GM12872 (cell line): ENCODE measurements at regions not wholly inside any gene's neighbourhood (a gene's known extent, or its start where the extent isn't known, plus 50 kb on each side); places are given as distances from the start of the nearest gene placed in this dataset.

Experiments used
- TF ChIP-seq, protein P1 (sequence below): IDR thresholded peaks from 3 replicates; pipeline ENCODE4 v1.5.1; 2011; ENCODE audit warnings: low read depth, mild to moderate bottlenecking, low read length, moderate library complexity; ENCODE audit not compliant: insufficient read depth

DNA sequence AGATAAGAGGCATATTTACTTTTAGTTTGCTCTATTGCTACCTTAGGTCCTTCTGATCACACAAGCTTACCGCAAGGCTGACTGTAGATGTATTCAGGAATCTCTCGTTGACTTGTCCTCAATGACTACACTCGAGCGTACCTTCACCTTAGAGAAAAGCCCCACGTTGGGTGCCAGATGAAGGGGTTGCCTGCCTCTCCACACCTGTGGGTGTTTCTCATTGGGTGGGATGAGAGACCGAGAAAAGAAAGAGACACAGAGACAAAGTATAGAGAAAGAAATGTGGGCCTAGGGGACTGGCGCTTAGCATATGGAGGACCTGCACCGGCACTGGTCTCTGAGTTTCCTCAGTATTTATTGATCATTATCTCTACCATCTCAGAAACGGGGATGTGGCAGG is 51.8 kb downstream of the ASCL4 start:
- TF ChIP-seq, protein P1, sequence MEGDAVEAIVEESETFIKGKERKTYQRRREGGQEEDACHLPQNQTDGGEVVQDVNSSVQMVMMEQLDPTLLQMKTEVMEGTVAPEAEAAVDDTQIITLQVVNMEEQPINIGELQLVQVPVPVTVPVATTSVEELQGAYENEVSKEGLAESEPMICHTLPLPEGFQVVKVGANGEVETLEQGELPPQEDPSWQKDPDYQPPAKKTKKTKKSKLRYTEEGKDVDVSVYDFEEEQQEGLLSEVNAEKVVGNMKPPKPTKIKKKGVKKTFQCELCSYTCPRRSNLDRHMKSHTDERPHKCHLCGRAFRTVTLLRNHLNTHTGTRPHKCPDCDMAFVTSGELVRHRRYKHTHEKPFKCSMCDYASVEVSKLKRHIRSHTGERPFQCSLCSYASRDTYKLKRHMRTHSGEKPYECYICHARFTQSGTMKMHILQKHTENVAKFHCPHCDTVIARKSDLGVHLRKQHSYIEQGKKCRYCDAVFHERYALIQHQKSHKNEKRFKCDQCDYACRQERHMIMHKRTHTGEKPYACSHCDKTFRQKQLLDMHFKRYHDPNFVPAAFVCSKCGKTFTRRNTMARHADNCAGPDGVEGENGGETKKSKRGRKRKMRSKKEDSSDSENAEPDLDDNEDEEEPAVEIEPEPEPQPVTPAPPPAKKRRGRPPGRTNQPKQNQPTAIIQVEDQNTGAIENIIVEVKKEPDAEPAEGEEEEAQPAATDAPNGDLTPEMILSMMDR: no peak

GRCh38 chr12:107829271-107829670 is 54.8 kb downstream of the ASCL4 start:
- TF ChIP-seq, protein P1: no peak

DNA sequence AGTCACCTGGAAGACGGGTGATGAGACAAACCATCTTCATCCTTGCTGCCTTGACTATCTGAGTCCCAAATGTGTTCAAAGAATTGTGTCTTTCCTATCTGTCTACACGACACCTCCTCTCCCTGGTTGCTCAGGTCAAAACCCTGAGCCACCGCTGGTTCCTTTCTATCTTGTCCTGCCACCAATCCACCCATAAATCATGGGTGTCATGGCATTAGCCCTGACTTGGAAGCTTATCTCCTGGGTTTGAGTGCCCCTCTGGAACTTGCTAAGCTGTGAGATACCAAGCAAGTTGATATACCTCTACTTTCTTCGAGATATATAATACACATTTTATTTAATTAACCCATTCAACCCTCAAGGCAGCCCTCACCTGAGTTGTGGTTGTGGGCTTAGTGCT is 57.9 kb downstream of the ASCL4 start:
- TF ChIP-seq, protein P1: no peak

- TF ChIP-seq, protein P1: no peak
These were observed 65.7 kb downstream of the ASCL4 start for GRCh38 chr12:107840186-107840585.

DNA sequence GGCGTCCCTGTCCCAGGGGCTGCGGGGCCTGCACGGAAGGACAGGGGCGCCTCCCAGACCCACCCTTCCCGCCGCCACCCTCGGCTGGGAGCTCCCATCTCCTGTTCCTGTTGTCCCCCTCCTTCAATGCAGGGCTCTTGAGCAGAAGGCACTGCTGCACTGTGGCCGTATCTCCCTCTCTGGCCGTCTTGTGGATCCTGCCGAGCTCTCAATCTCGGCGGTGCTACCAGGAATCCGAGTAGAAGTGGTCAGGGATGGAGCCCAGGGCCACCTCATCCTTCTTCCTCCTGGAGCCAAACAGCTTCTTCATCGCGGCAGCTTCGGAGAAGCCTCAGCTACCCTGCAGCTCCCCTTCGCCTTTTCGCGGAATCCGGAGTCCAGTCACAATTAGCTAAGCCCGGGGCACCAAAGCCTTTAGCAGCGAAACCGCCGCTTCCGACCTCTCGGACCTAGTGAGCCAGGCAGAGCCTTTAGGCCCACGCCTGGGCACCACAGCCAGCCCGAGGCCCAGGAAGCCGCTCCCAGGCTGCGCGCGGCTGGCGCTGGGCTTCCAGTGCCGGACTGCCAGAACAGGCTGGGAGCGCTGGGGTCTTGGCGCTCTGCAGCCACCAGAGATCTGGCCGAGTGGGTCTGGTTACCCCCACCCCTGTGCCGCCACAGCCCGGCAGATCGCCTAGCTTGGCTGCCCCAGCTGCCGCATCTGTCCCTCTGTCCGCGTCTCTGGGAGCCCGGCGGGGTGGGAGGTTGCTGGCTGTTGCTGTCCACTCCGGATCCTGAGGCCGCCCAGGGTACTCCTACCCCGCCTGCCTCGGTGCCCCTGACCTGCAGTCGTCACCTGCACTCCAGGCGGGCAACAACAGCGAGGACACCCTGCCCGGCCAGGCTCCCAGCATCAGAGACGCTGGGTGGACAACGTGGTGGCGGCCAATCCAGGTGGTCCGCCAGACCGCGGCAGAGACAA is 69.1 kb downstream of the ASCL4 start:
- TF ChIP-seq, protein P1: no peak

DNA sequence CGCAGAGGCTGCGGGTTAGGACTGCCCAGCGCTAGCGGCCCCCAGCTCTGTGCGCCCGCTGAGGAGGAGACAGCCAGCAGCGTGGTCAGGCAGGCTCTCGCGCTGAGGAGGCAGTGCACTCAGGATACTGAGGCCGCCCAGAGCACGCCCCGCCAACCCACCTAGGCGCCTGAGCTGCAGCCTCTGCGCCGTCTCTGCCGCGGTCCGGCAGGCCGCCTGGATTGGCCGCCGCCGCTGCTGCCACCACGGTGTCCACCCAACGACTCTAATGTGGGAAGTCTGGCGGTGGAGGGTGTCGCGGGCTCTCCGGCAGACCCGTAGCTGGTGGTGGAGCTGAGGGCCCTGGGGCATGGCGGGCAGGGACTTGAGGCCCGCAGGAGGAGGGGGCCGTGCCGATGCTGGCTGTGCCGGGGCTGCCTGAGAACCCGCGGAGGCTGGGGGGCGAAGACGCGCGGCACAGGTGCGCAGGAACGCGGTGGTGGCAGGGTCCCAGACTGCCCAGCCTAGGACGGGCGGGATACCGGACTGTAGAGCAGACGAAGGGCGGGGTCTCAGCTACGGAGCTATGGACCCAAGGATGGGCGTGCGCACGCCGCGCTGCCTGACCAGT is 69.9 kb downstream of the ASCL4 start:
- TF ChIP-seq, protein P1: no peak

- TF ChIP-seq, protein P1: no peak
These were observed 70.9 kb downstream of the ASCL4 start for GRCh38 chr12:107845226-107845979.
